Lower leg skin (tissue), 3 donors: ENCODE measurements at regions not wholly inside any gene's neighbourhood (a gene's known extent, or its start where the extent isn't known, plus 50 kb on each side); places are given as distances from the start of the nearest gene placed in this dataset.

Experiments
- POLR2A ChIP-seq, 2 donors: fragments of 450-650 bp; IDR thresholded peaks; one replicate each; pipeline ENCODE4 v1.6.1; 2016 to 2017; ENCODE audit warnings: antibody characterized with exemption in 2 of 2, mild to moderate bottlenecking in 1 of 2, moderate library complexity in 1 of 2
- TF ChIP-seq, protein P1 (sequence below), 3 donors: fragments of 450-650 bp; IDR thresholded peaks; one replicate each; pipeline ENCODE4 v1.5.1; 2016; ENCODE audit warnings: antibody characterized with exemption in 3 of 3, mild to moderate bottlenecking in 3 of 3, moderate library complexity in 2 of 3

- TF ChIP-seq, protein P1, sequence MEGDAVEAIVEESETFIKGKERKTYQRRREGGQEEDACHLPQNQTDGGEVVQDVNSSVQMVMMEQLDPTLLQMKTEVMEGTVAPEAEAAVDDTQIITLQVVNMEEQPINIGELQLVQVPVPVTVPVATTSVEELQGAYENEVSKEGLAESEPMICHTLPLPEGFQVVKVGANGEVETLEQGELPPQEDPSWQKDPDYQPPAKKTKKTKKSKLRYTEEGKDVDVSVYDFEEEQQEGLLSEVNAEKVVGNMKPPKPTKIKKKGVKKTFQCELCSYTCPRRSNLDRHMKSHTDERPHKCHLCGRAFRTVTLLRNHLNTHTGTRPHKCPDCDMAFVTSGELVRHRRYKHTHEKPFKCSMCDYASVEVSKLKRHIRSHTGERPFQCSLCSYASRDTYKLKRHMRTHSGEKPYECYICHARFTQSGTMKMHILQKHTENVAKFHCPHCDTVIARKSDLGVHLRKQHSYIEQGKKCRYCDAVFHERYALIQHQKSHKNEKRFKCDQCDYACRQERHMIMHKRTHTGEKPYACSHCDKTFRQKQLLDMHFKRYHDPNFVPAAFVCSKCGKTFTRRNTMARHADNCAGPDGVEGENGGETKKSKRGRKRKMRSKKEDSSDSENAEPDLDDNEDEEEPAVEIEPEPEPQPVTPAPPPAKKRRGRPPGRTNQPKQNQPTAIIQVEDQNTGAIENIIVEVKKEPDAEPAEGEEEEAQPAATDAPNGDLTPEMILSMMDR (IDR thresholded peaks at IDR 0.05) = no peak
- no peak for TF ChIP-seq POLR2A (IDR thresholded peaks at IDR 0.05)
These were observed 512.5 kb downstream of the TSN start for GRCh38 chr2:122267947-122268346.
